WTC11 (cell line): ENCODE measurements at regions not wholly inside any gene's neighbourhood (a gene's known extent, or its start where the extent isn't known, plus 50 kb on each side); places are given as distances from the start of the nearest gene placed in this dataset.
A peak's percentile ranks its signal among the peaks of the same experiment; 100 is the strongest.

ENCODE experiments used
- ATAC-seq: fragments of 200-7000 bp; cut with Tn5 transposase; 2 replicates; pipeline ENCODE4 v1.10.0; 2021; ENCODE audit warnings: mild to moderate bottlenecking, moderate library complexity
- CTCF ChIA-PET: fragments of 300-600 bp; sonication (Branson Sonifier 250); formaldehyde crosslinking; loops from one replicate; lab custom pipeline; 2021; ENCODE audit warnings: antibody characterized with exemption; lab: Charles Lee
- POLR2A ChIA-PET: fragments of 350-600 bp; sonication (Branson Sonifier 250); formaldehyde crosslinking; loops from one replicate; lab custom pipeline; 2021; ENCODE audit warnings: antibody characterized with exemption; lab: Charles Lee
- DNase-seq: peaks from one replicate; pipeline ENCODE4 v3.0.0; 2021; ENCODE audit warnings: low spot score
- H3K27ac Mint-ChIP-seq: 2 replicates; pipeline ENCODE4 v1.8.0; 2021; ENCODE audit warnings: mixed read lengths
- H3K27me3 Mint-ChIP-seq: 2 replicates; pipeline ENCODE4 v1.8.0; 2021; ENCODE audit warnings: low read depth, mild to moderate bottlenecking, moderate library complexity, mixed read lengths
- H3K36me3 Mint-ChIP-seq: 2 replicates; pipeline ENCODE4 v1.8.0; 2021; ENCODE audit warnings: mixed read lengths
- H3K4me1 Mint-ChIP-seq: 2 replicates; pipeline ENCODE4 v1.8.0; 2022; ENCODE audit warnings: mixed read lengths
- H3K4me3 Mint-ChIP-seq: 2 replicates; pipeline ENCODE4 v1.8.0; 2021; ENCODE audit warnings: mild to moderate bottlenecking, moderate library complexity, mixed read lengths
- H3K9me3 Mint-ChIP-seq: 2 replicates; pipeline ENCODE4 v1.8.0; 2021; ENCODE audit warnings: mixed read lengths
- AFF4 ChIP-seq: sonication (generic); formaldehyde crosslinking; IDR thresholded peaks from 2 replicates; pipeline ENCODE4 v1.8.1; 2023; ENCODE audit warnings: mild to moderate bottlenecking, missing genetic modification reagents, borderline replicate concordance
- ATF6 ChIP-seq: sonication (generic); formaldehyde crosslinking; IDR thresholded peaks from 2 replicates; pipeline ENCODE4 v1.8.1; 2023; ENCODE audit warnings: mild to moderate bottlenecking, missing genetic modification reagents
- EMX1 ChIP-seq: fragments of 250-450 bp; sonication (Bioruptor Pico); IDR thresholded peaks from 2 replicates; pipeline ENCODE4 v1.8.0; 2021; ENCODE audit warnings: mild to moderate bottlenecking
- ESRRA ChIP-seq: sonication (generic); formaldehyde crosslinking; IDR thresholded peaks from 2 replicates; pipeline ENCODE4 v1.8.1; 2022; ENCODE audit warnings: mild to moderate bottlenecking, missing genetic modification reagents, borderline replicate concordance
- ETV6 ChIP-seq: sonication (generic); formaldehyde crosslinking; IDR thresholded peaks from 2 replicates; pipeline ENCODE4 v1.8.1; 2022; ENCODE audit warnings: mild to moderate bottlenecking, missing genetic modification reagents
- FOXJ3 ChIP-seq: sonication (generic); formaldehyde crosslinking; IDR thresholded peaks from 2 replicates; pipeline ENCODE4 v1.9.0; 2021; ENCODE audit warnings: missing genetic modification reagents, mild to moderate bottlenecking, borderline replicate concordance
- GABPB1 ChIP-seq: sonication (generic); formaldehyde crosslinking; IDR thresholded peaks from 2 replicates; pipeline ENCODE4 v1.8.1; 2023; ENCODE audit warnings: mild to moderate bottlenecking, missing genetic modification reagents
- IRF2 ChIP-seq: sonication (generic); formaldehyde crosslinking; IDR thresholded peaks from 2 replicates; pipeline ENCODE4 v1.8.0; 2022; ENCODE audit warnings: low read depth, missing genetic modification reagents, borderline replicate concordance
- JUN ChIP-seq: sonication (generic); formaldehyde crosslinking; IDR thresholded peaks from 2 replicates; pipeline ENCODE4 v1.8.0; 2023; ENCODE audit warnings: mild to moderate bottlenecking, missing genetic modification reagents
- MXD4 ChIP-seq: fragments of 250-450 bp; sonication (Bioruptor Pico); IDR thresholded peaks from 2 replicates; pipeline ENCODE4 v1.8.0; 2021; ENCODE audit warnings: mild to moderate bottlenecking, moderate library complexity, borderline replicate concordance
- OVOL2 ChIP-seq: fragments of 250-450 bp; sonication (Bioruptor Pico); IDR thresholded peaks from 2 replicates; pipeline ENCODE4 v1.9.0; 2021; ENCODE audit warnings: mild to moderate bottlenecking, borderline replicate concordance
- PRRX2 ChIP-seq: fragments of 250-450 bp; sonication (Bioruptor Pico); IDR thresholded peaks from 2 replicates; pipeline ENCODE4 v1.8.0; 2021; ENCODE audit warnings: mild to moderate bottlenecking
- SP1 ChIP-seq: sonication (generic); formaldehyde crosslinking; conservative IDR thresholded peaks from 2 replicates; pipeline ENCODE4 v1.8.1; 2022; ENCODE audit warnings: missing genetic modification reagents
- TEAD4 ChIP-seq: sonication (generic); formaldehyde crosslinking; IDR thresholded peaks from 2 replicates; pipeline ENCODE4 v1.8.0; 2022; ENCODE audit warnings: mild to moderate bottlenecking, missing genetic modification reagents
- TP53 ChIP-seq: sonication (generic); formaldehyde crosslinking; IDR thresholded peaks from 2 replicates; pipeline ENCODE4 v1.8.1; 2023; ENCODE audit warnings: mild to moderate bottlenecking, missing genetic modification reagents
- ZNF232 ChIP-seq: sonication (generic); formaldehyde crosslinking; IDR thresholded peaks from 2 replicates; pipeline ENCODE4 v1.8.0; 2022; ENCODE audit warnings: mild to moderate bottlenecking, missing genetic modification reagents
- ZNF263 ChIP-seq: sonication (generic); formaldehyde crosslinking; IDR thresholded peaks from 2 replicates; pipeline ENCODE4 v1.8.1; 2022; ENCODE audit warnings: low read depth, mild to moderate bottlenecking, moderate library complexity, missing genetic modification reagents
- ZNF423 ChIP-seq: fragments of 250-450 bp; sonication (Bioruptor Pico); IDR thresholded peaks from 2 replicates; pipeline ENCODE4 v2.1.2; 2022; ENCODE audit warnings: mild to moderate bottlenecking, moderate library complexity
- ZNF671 ChIP-seq: fragments of 250-450 bp; sonication (Bioruptor Pico); IDR thresholded peaks from 2 replicates; pipeline ENCODE4 v1.8.0; 2021; ENCODE audit warnings: mild to moderate bottlenecking
- ZSCAN18 ChIP-seq: fragments of 250-450 bp; sonication (Bioruptor Pico); IDR thresholded peaks from 2 replicates; pipeline ENCODE4 v2.1.2; 2022; ENCODE audit warnings: mild to moderate bottlenecking, moderate library complexity
- TF ChIP-seq, protein P1 (sequence below): sonication (generic); formaldehyde crosslinking; conservative IDR thresholded peaks from 2 replicates; pipeline ENCODE4 v1.8.1; 2023; ENCODE audit warnings: mild to moderate bottlenecking, low read depth, missing genetic modification reagents, moderate library complexity
- TF ChIP-seq, protein P2 (sequence below): sonication (generic); formaldehyde crosslinking; IDR thresholded peaks from 2 replicates; pipeline ENCODE4 v1.8.0; 2022; ENCODE audit warnings: mild to moderate bottlenecking, missing genetic modification reagents

- H3K9me3 Mint-ChIP-seq, result no peaks in the 10 kb centered on the region
- H3K27me3 Mint-ChIP-seq, result peaks cover 3% of the 10 kb centered on the region; the same call in 1 of the 2 replicates
- no peak overlapping the region for H3K4me3 Mint-ChIP-seq
- H3K27ac Mint-ChIP-seq, result no peak overlapping the region
- CTCF ChIA-PET, result interaction anchor here (1.0 to 1.6 kb wide), 2 partner anchors 128 to 133 kb away, joined by 3 to 4 read pairs; no protein-coding TSS in a partner anchor
- 0 out of 2 replicates have a peak, but pooled peaks have one; percentile 30 for ATAC-seq
- H3K36me3 Mint-ChIP-seq, result no peaks in the 10 kb centered on the region
- no peak for DNase-seq
- POLR2A ChIA-PET, result no interaction called here
- peaks cover 6% of the 10 kb centered on the region for H3K4me1 Mint-ChIP-seq
- TF ChIP-seq ZSCAN18 (CRISPR knock-in tag) (no peak), MXD4 (CRISPR knock-in tag) (no peak)
- TF ChIP-seq, all 79 proteins: peak for 0
Observed at GRCh38 chr3:40717471-40717870, 192.7 kb downstream of the ZNF621 start.

GRCh38 chr3:40718209-40718608, 193.4 kb downstream of the ZNF621 start:
- POLR2A ChIA-PET, result interaction anchor here (0.6 kb wide), 1 partner anchor 491 kb away, joined by 3 read pairs; no protein-coding TSS in a partner anchor
- H3K36me3 Mint-ChIP-seq, result no peaks in the 10 kb centered on the region
- TF ChIP-seq SP1 (CRISPR knock-in tag) (no peak), ATF6 (no peak), TEAD4 (no peak), TP53 (CRISPR knock-in tag) (no peak), EMX1 (CRISPR knock-in tag) (no peak), OVOL2 (CRISPR knock-in tag) (no peak), ZNF232 (no peak), ZNF263 (CRISPR knock-in tag) (no peak), ZNF671 (CRISPR knock-in tag) (no peak), GABPB1 (CRISPR knock-in tag) (no peak), FOXJ3 (CRISPR knock-in tag) (no peak)
- DNase-seq (no peak), ATAC-seq (no peak)
- H3K27ac Mint-ChIP-seq, result no peak overlapping the region
- CTCF ChIA-PET, result interaction anchor here (0.9 to 1.6 kb wide), 2 partner anchors 133 to 136 kb away, joined by 3 to 4 read pairs; no protein-coding TSS in a partner anchor
- no peaks in the 10 kb centered on the region for H3K9me3 Mint-ChIP-seq
- H3K4me3 Mint-ChIP-seq, result no peak overlapping the region
- peaks cover 6% of the 10 kb centered on the region for H3K4me1 Mint-ChIP-seq
- H3K27me3 Mint-ChIP-seq, result peaks cover 3% of the 10 kb centered on the region; the same call in 1 of the 2 replicates

GRCh38 chr3:40718681-40719080, 193.9 kb downstream of the ZNF621 start:
- DNase-seq, result no peak
- no peaks in the 10 kb centered on the region for H3K36me3 Mint-ChIP-seq
- H3K27ac Mint-ChIP-seq, result no peak overlapping the region
- peaks cover 3% of the 10 kb centered on the region; the same call in 1 of the 2 replicates for H3K27me3 Mint-ChIP-seq
- ChIA-PET POLR2A (no interaction called here), CTCF (interaction anchor here (0.9 to 1.6 kb wide), 2 partner anchors 134 to 136 kb away, joined by 3 to 4 read pairs; no protein-coding TSS in a partner anchor)
- TF ChIP-seq JUN (no peak), ETV6 (no peak), PRRX2 (no peak), ESRRA (CRISPR knock-in tag) (no peak), AFF4 (CRISPR knock-in tag) (no peak), IRF2 (CRISPR knock-in tag) (no peak), ZNF423 (CRISPR knock-in tag) (no peak)
- TF ChIP-seq, protein P1, sequence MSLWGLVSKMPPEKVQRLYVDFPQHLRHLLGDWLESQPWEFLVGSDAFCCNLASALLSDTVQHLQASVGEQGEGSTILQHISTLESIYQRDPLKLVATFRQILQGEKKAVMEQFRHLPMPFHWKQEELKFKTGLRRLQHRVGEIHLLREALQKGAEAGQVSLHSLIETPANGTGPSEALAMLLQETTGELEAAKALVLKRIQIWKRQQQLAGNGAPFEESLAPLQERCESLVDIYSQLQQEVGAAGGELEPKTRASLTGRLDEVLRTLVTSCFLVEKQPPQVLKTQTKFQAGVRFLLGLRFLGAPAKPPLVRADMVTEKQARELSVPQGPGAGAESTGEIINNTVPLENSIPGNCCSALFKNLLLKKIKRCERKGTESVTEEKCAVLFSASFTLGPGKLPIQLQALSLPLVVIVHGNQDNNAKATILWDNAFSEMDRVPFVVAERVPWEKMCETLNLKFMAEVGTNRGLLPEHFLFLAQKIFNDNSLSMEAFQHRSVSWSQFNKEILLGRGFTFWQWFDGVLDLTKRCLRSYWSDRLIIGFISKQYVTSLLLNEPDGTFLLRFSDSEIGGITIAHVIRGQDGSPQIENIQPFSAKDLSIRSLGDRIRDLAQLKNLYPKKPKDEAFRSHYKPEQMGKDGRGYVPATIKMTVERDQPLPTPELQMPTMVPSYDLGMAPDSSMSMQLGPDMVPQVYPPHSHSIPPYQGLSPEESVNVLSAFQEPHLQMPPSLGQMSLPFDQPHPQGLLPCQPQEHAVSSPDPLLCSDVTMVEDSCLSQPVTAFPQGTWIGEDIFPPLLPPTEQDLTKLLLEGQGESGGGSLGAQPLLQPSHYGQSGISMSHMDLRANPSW (CRISPR knock-in tag), result no peak
- TF ChIP-seq, protein P2, sequence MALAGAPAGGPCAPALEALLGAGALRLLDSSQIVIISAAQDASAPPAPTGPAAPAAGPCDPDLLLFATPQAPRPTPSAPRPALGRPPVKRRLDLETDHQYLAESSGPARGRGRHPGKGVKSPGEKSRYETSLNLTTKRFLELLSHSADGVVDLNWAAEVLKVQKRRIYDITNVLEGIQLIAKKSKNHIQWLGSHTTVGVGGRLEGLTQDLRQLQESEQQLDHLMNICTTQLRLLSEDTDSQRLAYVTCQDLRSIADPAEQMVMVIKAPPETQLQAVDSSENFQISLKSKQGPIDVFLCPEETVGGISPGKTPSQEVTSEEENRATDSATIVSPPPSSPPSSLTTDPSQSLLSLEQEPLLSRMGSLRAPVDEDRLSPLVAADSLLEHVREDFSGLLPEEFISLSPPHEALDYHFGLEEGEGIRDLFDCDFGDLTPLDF (CRISPR knock-in tag), result no peak
- ATAC-seq, result no peak
- H3K9me3 Mint-ChIP-seq, result no peaks in the 10 kb centered on the region
- peaks cover 6% of the 10 kb centered on the region for H3K4me1 Mint-ChIP-seq
- H3K4me3 Mint-ChIP-seq, result no peak overlapping the region
